Trophoblast cell (in vitro differentiated cells and primary cell): ENCODE measurements at regions not wholly inside any gene's neighbourhood (a gene's known extent, or its start where the extent isn't known, plus 50 kb on each side); places are given as distances from the start of the nearest gene placed in this dataset.

Experiments
- DNase-seq, 2 donors: peaks; one replicate each; pipeline ENCODE4 v3.0.0-alpha.2; 2016
- H2AFZ ChIP-seq: 2 replicates; pipeline ENCODE4 v1.6.1; 2013; ENCODE audit warnings: low read length, moderate library complexity, mild to moderate bottlenecking; ENCODE audit not compliant: insufficient read depth, poor library complexity
- H2AK5ac ChIP-seq: 2 replicates; pipeline ENCODE4 v1.6.1; 2013; ENCODE audit warnings: mild to moderate bottlenecking, low read length
- H2BK120ac ChIP-seq: 2 replicates; pipeline ENCODE4 v1.6.1; 2013; ENCODE audit warnings: low read length, mild to moderate bottlenecking, moderate library complexity; ENCODE audit not compliant: insufficient read depth, poor library complexity
- H2BK12ac ChIP-seq: 2 replicates; pipeline ENCODE4 v1.6.1; 2013; ENCODE audit warnings: mild to moderate bottlenecking, low read length, moderate library complexity
- H2BK5ac ChIP-seq: 2 replicates; pipeline ENCODE4 v1.6.1; 2013; ENCODE audit warnings: low read length, low read depth, moderate library complexity, mild to moderate bottlenecking; ENCODE audit not compliant: poor library complexity
- H3K14ac ChIP-seq: 2 replicates; pipeline ENCODE4 v1.6.1; 2013; ENCODE audit warnings: mild to moderate bottlenecking, low read length
- H3K18ac ChIP-seq: 2 replicates; pipeline ENCODE4 v1.6.1; 2013; ENCODE audit warnings: mild to moderate bottlenecking, low read length
- H3K23ac ChIP-seq: 2 replicates; pipeline ENCODE4 v1.6.1; 2013; ENCODE audit warnings: low read length
- H3K27ac ChIP-seq: 2 replicates; pipeline ENCODE4 v1.5.1; 2013; ENCODE audit warnings: low read depth, mild to moderate bottlenecking, inconsistent platforms, low read length, moderate library complexity
- H3K27me3 ChIP-seq: 2 replicates; pipeline ENCODE4 v1.6.1; 2013; ENCODE audit warnings: inconsistent platforms, mild to moderate bottlenecking, low read length, moderate library complexity; ENCODE audit not compliant: insufficient read depth
- H3K36me3 ChIP-seq, 2 experiments: 1 replicate in 1 of 2; 2 replicates in 1 of 2; pipeline ENCODE4 v1.6.1; 2013; ENCODE audit warnings: low read length in 2 of 2, mild to moderate bottlenecking in 2 of 2, moderate library complexity in 1 of 2; ENCODE audit not compliant: insufficient read depth in 2 of 2, control insufficient read depth in 1 of 2
- H3K4ac ChIP-seq: 2 replicates; pipeline ENCODE4 v1.6.1; 2013; ENCODE audit warnings: low read depth, mild to moderate bottlenecking, low read length, moderate library complexity
- H3K4me1 ChIP-seq, 2 experiments: 1 replicate in 1 of 2; 2 replicates in 1 of 2; pipeline ENCODE4 v1.6.1; 2013; ENCODE audit warnings: low read length in 2 of 2, mild to moderate bottlenecking in 2 of 2, moderate library complexity in 1 of 2; ENCODE audit not compliant: insufficient read depth in 2 of 2, control insufficient read depth in 1 of 2
- H3K4me2 ChIP-seq: 2 replicates; pipeline ENCODE4 v1.6.1; 2013; ENCODE audit warnings: inconsistent platforms, mild to moderate bottlenecking, low read length, moderate library complexity
- H3K4me3 ChIP-seq: 2 replicates; pipeline ENCODE4 v1.5.1; 2013; ENCODE audit warnings: mild to moderate bottlenecking, low read depth, low read length, inconsistent platforms
- H3K79me1 ChIP-seq: one replicate; pipeline ENCODE4 v1.6.1; 2013; ENCODE audit warnings: low read length
- H3K79me2 ChIP-seq: 2 replicates; pipeline ENCODE4 v1.6.1; 2013; ENCODE audit warnings: low read length, mild to moderate bottlenecking; ENCODE audit not compliant: control insufficient read depth, insufficient read depth, poor library complexity
- H3K9ac ChIP-seq: 2 replicates; pipeline ENCODE4 v1.6.1; 2013; ENCODE audit warnings: mild to moderate bottlenecking, low read length
- H3K9me3 ChIP-seq: 2 replicates; pipeline ENCODE4 v1.6.1; 2013; ENCODE audit warnings: low read depth, mild to moderate bottlenecking, control low read depth, inconsistent platforms, low read length; ENCODE audit not compliant: insufficient read depth
- H4K12ac ChIP-seq: 2 replicates; pipeline ENCODE4 v1.6.1; 2013; ENCODE audit warnings: low read depth, mild to moderate bottlenecking, low read length, moderate library complexity
- H4K8ac ChIP-seq: 2 replicates; pipeline ENCODE4 v1.6.1; 2013; ENCODE audit warnings: low read depth, mild to moderate bottlenecking, low read length, moderate library complexity
- H4K91ac ChIP-seq: one replicate; pipeline ENCODE4 v1.6.1; 2013; ENCODE audit warnings: low read depth, mild to moderate bottlenecking, low read length, moderate library complexity
- WGBS: extraction: QIAGEN DNeasy Blood & Tissue Kit; methylation state at CpG from one replicate; pipeline ENCODE4 v1.1.7; 2013; ENCODE audit warnings: missing lambda C conversion rate; ENCODE audit not compliant: insufficient read length, insufficient coverage; ENCODE audit errors: extremely low coverage; 5-methylcytosine and 5-hydroxymethylcytosine counted together

DNA sequence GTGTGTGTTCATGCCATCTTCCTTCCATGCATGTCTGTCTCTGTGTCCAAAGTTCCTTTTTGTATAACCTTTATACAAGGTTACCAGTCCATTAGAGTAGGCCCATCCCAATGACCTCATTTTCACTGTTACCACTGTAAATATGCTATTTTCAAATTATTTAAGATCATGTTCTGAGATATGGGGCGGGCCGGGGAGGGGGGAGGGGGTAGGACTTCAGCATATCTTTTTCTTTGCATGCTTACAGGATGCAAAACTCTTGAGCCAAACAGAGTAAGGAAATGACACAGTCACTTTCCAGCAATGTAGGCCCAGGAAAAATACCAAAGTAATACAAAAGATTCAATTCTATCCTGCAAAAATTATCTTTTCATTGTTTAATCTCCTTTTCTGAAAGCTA lies 124.1 kb upstream of the HNRNPA3 start:
- H2BK12ac ChIP-seq = no peak overlapping the region
- no peak overlapping the region for H4K12ac ChIP-seq
- no peaks in the 10 kb centered on the region for H3K36me3 ChIP-seq
- H2BK5ac ChIP-seq = no peak overlapping the region
- H3K23ac ChIP-seq = no peak overlapping the region
- no peak overlapping the region for H4K8ac ChIP-seq
- H3K27me3 ChIP-seq = no peaks in the 10 kb centered on the region
- DNase-seq = no peak
- H3K14ac ChIP-seq = no peak overlapping the region
- no peak overlapping the region for H3K18ac ChIP-seq
- H4K91ac ChIP-seq = no peak overlapping the region
- no peak overlapping the region for H3K4me2 ChIP-seq
- H3K79me1 ChIP-seq = no peaks in the 10 kb centered on the region
- H3K27ac ChIP-seq = no peak overlapping the region
- no peaks in the 10 kb centered on the region for H3K9me3 ChIP-seq
- no peak overlapping the region for H2BK120ac ChIP-seq
- no peaks in the 10 kb centered on the region for H3K4me1 ChIP-seq
- no peaks in the 10 kb centered on the region for H3K79me2 ChIP-seq
- no peak overlapping the region for H3K4ac ChIP-seq
- no peak overlapping the region for H2AK5ac ChIP-seq
- no CpG with 5 or more reads among the region's 2 CpGs for WGBS
- no peak overlapping the region for H3K4me3 ChIP-seq
- H2AFZ ChIP-seq = no peak overlapping the region
- H3K9ac ChIP-seq = no peak overlapping the region

GRCh38 chr2:177090967-177091366 lies 121.6 kb upstream of the HNRNPA3 start:
- Histone ChIP-seq H3K36me3 (no peaks in the 10 kb centered on the region), H3K4me3 (no peak overlapping the region), H3K27me3 (no peaks in the 10 kb centered on the region), H3K4me1 (no peaks in the 10 kb centered on the region), H4K8ac (no peak overlapping the region), H3K9ac (no peak overlapping the region), H3K79me1 (no peaks in the 10 kb centered on the region), H4K91ac (no peak overlapping the region), H2BK5ac (no peak overlapping the region), H2BK12ac (no peak overlapping the region), H3K18ac (no peak overlapping the region), H3K9me3 (no peaks in the 10 kb centered on the region), H2BK120ac (no peak overlapping the region), H3K14ac (no peak overlapping the region), H3K4ac (no peak overlapping the region), H2AK5ac (no peak overlapping the region), H3K23ac (no peak overlapping the region), H4K12ac (no peak overlapping the region), H3K4me2 (no peak overlapping the region), H3K27ac (no peak overlapping the region), H3K79me2 (no peaks in the 10 kb centered on the region), H2AFZ (no peak overlapping the region)
- WGBS = no CpG with 5 or more reads among the region's 5 CpGs
- no peak for DNase-seq

GRCh38 chr2:177093371-177093770 lies 119.2 kb upstream of the HNRNPA3 start:
- no peak overlapping the region for H3K14ac ChIP-seq
- H2BK12ac ChIP-seq = no peak overlapping the region
- H3K79me2 ChIP-seq = no peaks in the 10 kb centered on the region
- no CpG with 5 or more reads among the region's 4 CpGs for WGBS
- no peak overlapping the region for H4K91ac ChIP-seq
- H3K4ac ChIP-seq = no peak overlapping the region
- H2AFZ ChIP-seq = no peak overlapping the region
- H2BK120ac ChIP-seq = no peak overlapping the region
- H4K8ac ChIP-seq = no peak overlapping the region
- H3K23ac ChIP-seq = no peak overlapping the region
- no peaks in the 10 kb centered on the region for H3K4me1 ChIP-seq
- H3K4me3 ChIP-seq = no peak overlapping the region
- no peak overlapping the region for H3K18ac ChIP-seq
- no peaks in the 10 kb centered on the region for H3K27me3 ChIP-seq
- H2AK5ac ChIP-seq = no peak overlapping the region
- H4K12ac ChIP-seq = no peak overlapping the region
- DNase-seq = no peak
- no peak overlapping the region for H3K27ac ChIP-seq
- no peaks in the 10 kb centered on the region for H3K36me3 ChIP-seq
- H3K4me2 ChIP-seq = no peak overlapping the region
- no peaks in the 10 kb centered on the region for H3K79me1 ChIP-seq
- H3K9ac ChIP-seq = no peak overlapping the region
- H3K9me3 ChIP-seq = no peaks in the 10 kb centered on the region
- H2BK5ac ChIP-seq = no peak overlapping the region

- no peak overlapping the region for H4K91ac ChIP-seq
- no peaks in the 10 kb centered on the region for H3K9me3 ChIP-seq
- no peak for DNase-seq
- H3K23ac ChIP-seq = no peak overlapping the region
- H4K12ac ChIP-seq = no peak overlapping the region
- H2BK120ac ChIP-seq = no peak overlapping the region
- H3K14ac ChIP-seq = no peak overlapping the region
- no peak overlapping the region for H2AK5ac ChIP-seq
- H3K4me2 ChIP-seq = no peak overlapping the region
- H3K18ac ChIP-seq = no peak overlapping the region
- H4K8ac ChIP-seq = no peak overlapping the region
- H3K4me3 ChIP-seq = no peak overlapping the region
- H3K79me2 ChIP-seq = no peaks in the 10 kb centered on the region
- H3K4me1 ChIP-seq = no peaks in the 10 kb centered on the region
- no CpG with 5 or more reads among the region's 3 CpGs for WGBS
- no peaks in the 10 kb centered on the region for H3K79me1 ChIP-seq
- no peak overlapping the region for H3K27ac ChIP-seq
- H3K36me3 ChIP-seq = no peaks in the 10 kb centered on the region
- H3K9ac ChIP-seq = no peak overlapping the region
- no peak overlapping the region for H2BK5ac ChIP-seq
- H2BK12ac ChIP-seq = no peak overlapping the region
- H3K4ac ChIP-seq = no peak overlapping the region
- H2AFZ ChIP-seq = no peak overlapping the region
- H3K27me3 ChIP-seq = no peaks in the 10 kb centered on the region
Measured at GRCh38 chr2:177098001-177098613, 114.5 kb upstream of the HNRNPA3 start.
